Tibial artery (tissue), 4 donors: ENCODE measurements at regions not wholly inside any gene's neighbourhood (a gene's known extent, or its start where the extent isn't known, plus 50 kb on each side); places are given as distances from the start of the nearest gene placed in this dataset.

Experiments used
- DNase-seq, 2 donors: peaks; one replicate each; pipeline ENCODE4 v3.0.0-alpha.2; 2019
- H3K27ac ChIP-seq, 2 donors: fragments of 200-600 bp; sonication (generic) in 1 of 2; 1 replicate in 1 of 2; 2 replicates in 1 of 2; pipeline ENCODE4 v1.5.1; 2018 to 2019; ENCODE audit warnings: mild to moderate bottlenecking in 1 of 2
- H3K27me3 ChIP-seq, 2 donors: fragments of 200-600 bp; sonication (generic) in 1 of 2; one replicate each; pipeline versions ENCODE4 v1.5.1 to v1.6.0; 2016 to 2019
- H3K36me3 ChIP-seq, 3 donors: fragments of 200-600 bp; sonication (generic) in 2 of 3; one replicate each; pipeline ENCODE4 v1.5.1; 2016 to 2019; ENCODE audit warnings: mild to moderate bottlenecking in 2 of 3
- H3K4me1 ChIP-seq, 4 donors: fragments of 200-600 bp; sonication (generic) in 2 of 4; 1 replicate in 3 of 4; 2 replicates in 1 of 4; pipeline ENCODE4 v1.5.1; 2016 to 2019
- H3K4me3 ChIP-seq, 2 donors: fragments of 200-600 bp; sonication (generic) in 1 of 2; 1 replicate in 1 of 2; 2 replicates in 1 of 2; pipeline ENCODE4 v1.5.1; 2018 to 2019; ENCODE audit warnings: mild to moderate bottlenecking in 2 of 2
- H3K9me3 ChIP-seq, 3 donors: fragments of 200-600 bp; sonication (generic) in 1 of 3; one replicate each; pipeline ENCODE4 v1.5.1; 2016 to 2019
- CTCF ChIP-seq, 2 experiments: fragments of 200-600 bp in 1 of 2; fragments of 450-650 bp in 1 of 2; IDR thresholded peaks; one replicate each; pipeline ENCODE4 v1.5.1; 2017 to 2019; ENCODE audit warnings: antibody characterized with exemption in 2 of 2, mild to moderate bottlenecking in 1 of 2, moderate library complexity in 1 of 2
- intact Hi-C: fragments of 100-400 bp; cut with DNase I; formaldehyde crosslinking; loops from one replicate; pipeline ENCODE4 v1.15.0; 2023; ENCODE audit warnings: low total_unique reads

GRCh38 chr13:40275155-40275554 lies 391.3 kb downstream of the FOXO1 start:
- H3K27ac ChIP-seq: no peak overlapping the region

GRCh38 chr13:40275636-40276035 lies 390.8 kb downstream of the FOXO1 start:
- intact Hi-C loops: no loop called here
- Histone ChIP-seq H3K27ac (no peak overlapping the region), H3K4me1 (peaks cover 0 to 31% (median 24%) of the 10 kb centered on the region in 4 donors), H3K9me3 (no peaks in the 10 kb centered on the region), H3K4me3 (no peak overlapping the region), H3K36me3 (no peaks in the 10 kb centered on the region), H3K27me3 (no peaks in the 10 kb centered on the region)
- TF ChIP-seq CTCF (IDR thresholded peaks at IDR 0.05): no peak
- DNase-seq: no peak

More at GRCh38 chr13:40275155-40275554, 391.3 kb downstream of the FOXO1 start:
- H3K9me3 ChIP-seq: no peaks in the 10 kb centered on the region
- H3K4me1 ChIP-seq: peaks cover 0 to 32% (median 24%) of the 10 kb centered on the region in 4 donors
- intact Hi-C loops: no loop called here
- TF ChIP-seq CTCF (IDR thresholded peaks at IDR 0.05): no peak
- no peaks in the 10 kb centered on the region for H3K27me3 ChIP-seq
- DNase-seq: no peak
- H3K4me3 ChIP-seq: no peak overlapping the region
- H3K36me3 ChIP-seq: no peaks in the 10 kb centered on the region

DNA sequence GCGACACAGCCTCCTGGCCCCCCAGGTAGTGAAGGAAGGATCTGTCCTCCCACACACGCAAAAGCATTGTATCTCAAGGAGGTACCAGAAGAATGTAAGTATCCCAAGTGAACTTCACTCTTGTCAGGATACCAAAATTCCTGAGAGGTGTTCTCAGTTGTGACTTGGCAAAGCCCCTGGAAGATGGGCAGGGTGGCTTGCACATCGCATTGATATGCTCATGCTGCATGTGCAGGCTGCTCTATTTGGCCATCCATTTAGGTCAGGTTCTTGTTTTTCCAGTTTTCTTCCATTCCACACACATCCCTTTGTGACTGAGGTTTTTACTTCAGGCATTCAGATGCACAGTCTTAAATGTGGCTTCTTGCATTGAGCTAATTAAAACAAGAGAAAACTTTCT lies 382.8 kb downstream of the FOXO1 start:
- no peak for TF ChIP-seq CTCF (IDR thresholded peaks at IDR 0.05)
- Histone ChIP-seq H3K9me3 (no peaks in the 10 kb centered on the region), H3K27me3 (no peaks in the 10 kb centered on the region), H3K4me3 (no peak overlapping the region), H3K27ac (no peak overlapping the region), H3K4me1 (no peaks in the 10 kb centered on the region), H3K36me3 (no peaks in the 10 kb centered on the region)
- intact Hi-C loops: no loop called here
- no peak for DNase-seq

DNA sequence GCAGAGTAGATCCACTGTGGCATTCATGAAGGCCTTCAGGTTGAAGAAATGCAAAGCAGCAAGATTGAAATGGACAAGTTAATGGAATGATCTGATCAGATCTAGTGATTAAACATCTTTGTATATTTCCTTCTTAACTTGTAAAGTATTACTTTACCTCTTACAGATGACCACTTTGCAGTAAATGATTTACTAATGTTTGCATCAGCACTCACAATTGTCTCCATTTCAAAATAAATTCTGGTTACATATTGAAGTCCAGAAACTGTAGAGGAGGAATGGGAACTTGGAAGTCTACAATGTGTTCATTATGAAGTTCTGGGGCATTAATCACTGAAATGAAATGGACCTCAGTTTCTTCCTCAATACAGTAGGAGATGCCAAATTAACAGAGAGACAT lies 380.8 kb downstream of the FOXO1 start:
- Histone ChIP-seq H3K4me3 (no peak overlapping the region), H3K27ac (no peak overlapping the region), H3K36me3 (no peaks in the 10 kb centered on the region), H3K4me1 (no peaks in the 10 kb centered on the region), H3K9me3 (no peaks in the 10 kb centered on the region), H3K27me3 (no peaks in the 10 kb centered on the region)
- DNase-seq: no peak
- intact Hi-C loops: no loop called here
- TF ChIP-seq CTCF (IDR thresholded peaks at IDR 0.05): no peak

DNA sequence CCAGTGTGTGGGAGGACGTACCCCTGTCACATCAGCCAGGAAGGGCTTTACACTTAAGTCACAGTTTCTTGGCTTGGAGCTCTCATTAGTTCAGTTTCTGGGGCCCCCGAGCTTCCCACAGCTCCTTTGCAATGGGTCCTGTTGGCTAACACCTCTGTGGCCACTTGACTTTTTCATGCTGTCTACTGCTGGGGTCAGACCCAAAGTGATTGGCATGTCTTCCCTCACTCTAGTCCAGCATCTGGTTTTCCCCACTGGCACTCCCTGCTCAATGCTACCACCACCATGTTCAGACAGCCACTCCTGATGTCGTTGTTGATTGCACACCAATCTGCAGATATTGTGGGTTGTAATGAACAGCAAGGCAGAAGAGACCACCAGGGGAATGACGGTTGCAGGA lies 379.0 kb downstream of the FOXO1 start:
- H3K4me3 ChIP-seq: no peak overlapping the region
- H3K36me3 ChIP-seq: no peaks in the 10 kb centered on the region
- intact Hi-C loops: no loop called here

More for the DNA sequence above, 379.0 kb downstream of the FOXO1 start:
- H3K9me3 ChIP-seq: no peaks in the 10 kb centered on the region
- no peak overlapping the region for H3K27ac ChIP-seq
- TF ChIP-seq CTCF (IDR thresholded peaks at IDR 0.05): no peak
- no peak for DNase-seq
- no peaks in the 10 kb centered on the region for H3K27me3 ChIP-seq
- H3K4me1 ChIP-seq: no peaks in the 10 kb centered on the region
